BE2C (cell line): ENCODE measurements at regions not wholly inside any gene's neighbourhood (a gene's known extent, or its start where the extent isn't known, plus 50 kb on each side); places are given as distances from the start of the nearest gene placed in this dataset.

ENCODE experiments used
- DNase-seq: peaks from one replicate; pipeline ENCODE4 v3.0.0-alpha.2; 2020
- H3K27me3 ChIP-seq: fragments of 250-450 bp; sonication (Bioruptor Pico); 2 replicates; pipeline ENCODE4 v1.5.1; 2020; ENCODE audit warnings: mild to moderate bottlenecking
- H3K36me3 ChIP-seq: fragments of 250-450 bp; sonication (Bioruptor Pico); 2 replicates; pipeline ENCODE4 v1.5.1; 2020; ENCODE audit warnings: mild to moderate bottlenecking
- H3K4me1 ChIP-seq: fragments of 250-450 bp; sonication (Bioruptor Pico); 2 replicates; pipeline ENCODE4 v1.5.1; 2020
- H3K4me3 ChIP-seq: 2 replicates; pipeline ENCODE4 v1.5.1; 2011; ENCODE audit warnings: low read depth, low read length
- H3K9me3 ChIP-seq: fragments of 250-450 bp; sonication (Bioruptor Pico); 2 replicates; pipeline ENCODE4 v1.5.1; 2020
- CTCF ChIP-seq: IDR thresholded peaks from 2 replicates; pipeline ENCODE4 v1.5.1; 2012; ENCODE audit warnings: mild to moderate bottlenecking, low read depth, low read length

- TF ChIP-seq CTCF: no peak
- H3K4me1 ChIP-seq: no peaks in the 10 kb centered on the region
- H3K4me3 ChIP-seq: no peak overlapping the region
- no peaks in the 10 kb centered on the region for H3K9me3 ChIP-seq
- H3K36me3 ChIP-seq: no peaks in the 10 kb centered on the region
- DNase-seq: no peak
- H3K27me3 ChIP-seq: peaks cover 43% of the 10 kb centered on the region
Observed at GRCh38 chr13:99075268-99076191, 97.7 kb upstream of the DOCK9 start.

- Histone ChIP-seq H3K9me3 (no peaks in the 10 kb centered on the region), H3K4me3 (no peak overlapping the region), H3K27me3 (peaks cover 32% of the 10 kb centered on the region), H3K36me3 (no peaks in the 10 kb centered on the region), H3K4me1 (no peaks in the 10 kb centered on the region)
- no peak for DNase-seq
- TF ChIP-seq CTCF: no peak
Observed at GRCh38 chr13:99078017-99078771, 100.3 kb upstream of the DOCK9 start.

DNA sequence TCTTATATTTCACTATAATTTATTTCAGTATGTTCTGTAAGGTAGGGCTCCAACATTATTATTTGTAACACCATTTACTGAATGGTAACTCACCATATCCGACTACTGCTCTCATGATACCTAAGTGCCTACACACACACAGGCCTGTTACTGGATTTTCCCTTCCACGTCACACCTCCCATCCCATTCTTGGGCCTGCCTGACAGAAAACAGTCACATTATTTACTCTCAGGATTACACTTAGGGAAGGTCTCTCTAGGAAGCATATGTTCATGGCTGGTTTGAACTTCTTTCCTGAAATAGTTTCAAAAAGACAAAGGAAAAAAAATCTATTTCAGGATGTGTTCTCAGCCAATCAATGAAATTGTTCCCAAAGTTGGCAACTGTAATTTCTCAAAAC lies 102.3 kb upstream of the DOCK9 start:
- Histone ChIP-seq H3K9me3 (no peaks in the 10 kb centered on the region), H3K36me3 (no peaks in the 10 kb centered on the region), H3K4me3 (no peak overlapping the region), H3K27me3 (peaks cover 33% of the 10 kb centered on the region), H3K4me1 (no peaks in the 10 kb centered on the region)
- DNase-seq: no peak
- TF ChIP-seq CTCF: no peak

GRCh38 chr13:99083981-99084380 lies 106.1 kb upstream of the DOCK9 start:
- DNase-seq: no peak
- H3K27me3 ChIP-seq: peaks cover 50% of the 10 kb centered on the region
- H3K36me3 ChIP-seq: no peaks in the 10 kb centered on the region
- no peaks in the 10 kb centered on the region for H3K9me3 ChIP-seq
- no peaks in the 10 kb centered on the region; the same call in 1 of the 2 replicates for H3K4me1 ChIP-seq
- TF ChIP-seq CTCF: no peak
- no peak overlapping the region for H3K4me3 ChIP-seq

DNA sequence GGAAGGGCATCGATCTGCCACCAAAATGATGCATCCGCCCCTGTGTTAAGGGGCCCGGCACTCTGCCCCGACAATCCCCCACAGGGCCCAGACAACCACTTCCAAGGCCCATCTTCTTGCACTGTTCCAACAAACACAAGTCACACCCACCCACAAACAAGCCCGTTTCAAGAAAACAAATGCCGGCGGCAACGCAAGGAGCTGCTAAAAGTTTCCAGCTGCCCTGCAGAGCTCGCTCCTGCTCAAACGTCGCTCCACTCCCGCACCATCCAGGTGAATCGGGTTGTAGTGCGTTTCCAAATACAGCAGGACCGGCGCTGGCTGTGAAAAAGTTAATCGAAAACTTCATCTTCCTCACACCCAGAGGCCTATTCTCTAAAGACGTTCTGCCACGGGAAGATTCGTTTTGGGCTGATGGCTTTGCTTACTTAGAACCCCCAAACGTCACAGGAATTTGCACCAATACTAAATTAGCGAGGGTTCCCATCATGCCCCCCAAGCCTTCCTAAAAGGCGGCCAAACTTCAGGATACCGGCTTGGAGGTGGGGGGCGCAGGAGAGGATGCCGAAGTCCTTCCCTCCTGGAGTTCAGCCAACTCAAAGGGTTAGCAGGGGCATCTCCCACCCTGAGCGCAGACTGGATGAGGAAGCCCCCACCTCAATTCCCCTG lies 107.4 kb upstream of the DOCK9 start:
- DNase-seq: no peak
- peaks cover 46% of the 10 kb centered on the region for H3K27me3 ChIP-seq
- H3K9me3 ChIP-seq: no peaks in the 10 kb centered on the region
- no peaks in the 10 kb centered on the region for H3K36me3 ChIP-seq
- no peak for TF ChIP-seq CTCF
- H3K4me1 ChIP-seq: no peaks in the 10 kb centered on the region; the same call in 1 of the 2 replicates
- H3K4me3 ChIP-seq: no peak overlapping the region
